ENCODE measurements at regions not wholly inside any gene's neighbourhood (a gene's known extent, or its start where the extent isn't known, plus 50 kb on each side); places are given as distances from the start of the nearest gene placed in this dataset.

GRCh38 chr5:118696076-118696475 is 292.3 kb downstream of the DTWD2 start:
- H3K27ac ChIP-seq (ENCODE audit: low read depth in 2 of 2, low read length in 1 of 2) = no peak overlapping the region
- H3K27me3 ChIP-seq (ENCODE audit: control insufficient read depth in 1 of 2, insufficient read depth in 2 of 2, low read length in 2 of 2) = no peaks in the 10 kb centered on the region
- H3K4me1 ChIP-seq (ENCODE audit: control insufficient read depth in 2 of 2, insufficient read depth in 2 of 2, low read length in 1 of 2) = no peaks in the 10 kb centered on the region
- H3K36me3 ChIP-seq (ENCODE audit: control insufficient read depth in 2 of 2, insufficient read depth in 2 of 2, low read length in 1 of 2) = no peaks in the 10 kb centered on the region
- WGBS, 2 donors = 77 to 89% methylated on average over 2 of the region's 2 CpGs
- H3K4me3 ChIP-seq (ENCODE audit: low read depth in 1 of 2, low read length in 2 of 2) = no peak overlapping the region
- no peaks in the 10 kb centered on the region for H3K9me3 ChIP-seq (ENCODE audit: control insufficient read depth in 2 of 2, insufficient read depth in 1 of 2, low read depth in 1 of 2, low read length in 1 of 2)

- WGBS, 2 donors = 47 to 56% methylated on average over 4 of the region's 4 CpGs
- no peak overlapping the region for H3K4me3 ChIP-seq (ENCODE audit: low read depth in 1 of 2, low read length in 2 of 2)
- no peak overlapping the region for H3K27ac ChIP-seq (ENCODE audit: low read depth in 2 of 2, low read length in 1 of 2)
- no peaks in the 10 kb centered on the region for H3K9me3 ChIP-seq (ENCODE audit: control insufficient read depth in 2 of 2, insufficient read depth in 1 of 2, low read depth in 1 of 2, low read length in 1 of 2)
- no peaks in the 10 kb centered on the region for H3K4me1 ChIP-seq (ENCODE audit: control insufficient read depth in 2 of 2, insufficient read depth in 2 of 2, low read length in 1 of 2)
- no peaks in the 10 kb centered on the region for H3K27me3 ChIP-seq (ENCODE audit: control insufficient read depth in 1 of 2, insufficient read depth in 2 of 2, low read length in 2 of 2)
- no peaks in the 10 kb centered on the region for H3K36me3 ChIP-seq (ENCODE audit: control insufficient read depth in 2 of 2, insufficient read depth in 2 of 2, low read length in 1 of 2)
These were observed 295.5 kb downstream of the DTWD2 start for GRCh38 chr5:118692811-118693342.

DNA sequence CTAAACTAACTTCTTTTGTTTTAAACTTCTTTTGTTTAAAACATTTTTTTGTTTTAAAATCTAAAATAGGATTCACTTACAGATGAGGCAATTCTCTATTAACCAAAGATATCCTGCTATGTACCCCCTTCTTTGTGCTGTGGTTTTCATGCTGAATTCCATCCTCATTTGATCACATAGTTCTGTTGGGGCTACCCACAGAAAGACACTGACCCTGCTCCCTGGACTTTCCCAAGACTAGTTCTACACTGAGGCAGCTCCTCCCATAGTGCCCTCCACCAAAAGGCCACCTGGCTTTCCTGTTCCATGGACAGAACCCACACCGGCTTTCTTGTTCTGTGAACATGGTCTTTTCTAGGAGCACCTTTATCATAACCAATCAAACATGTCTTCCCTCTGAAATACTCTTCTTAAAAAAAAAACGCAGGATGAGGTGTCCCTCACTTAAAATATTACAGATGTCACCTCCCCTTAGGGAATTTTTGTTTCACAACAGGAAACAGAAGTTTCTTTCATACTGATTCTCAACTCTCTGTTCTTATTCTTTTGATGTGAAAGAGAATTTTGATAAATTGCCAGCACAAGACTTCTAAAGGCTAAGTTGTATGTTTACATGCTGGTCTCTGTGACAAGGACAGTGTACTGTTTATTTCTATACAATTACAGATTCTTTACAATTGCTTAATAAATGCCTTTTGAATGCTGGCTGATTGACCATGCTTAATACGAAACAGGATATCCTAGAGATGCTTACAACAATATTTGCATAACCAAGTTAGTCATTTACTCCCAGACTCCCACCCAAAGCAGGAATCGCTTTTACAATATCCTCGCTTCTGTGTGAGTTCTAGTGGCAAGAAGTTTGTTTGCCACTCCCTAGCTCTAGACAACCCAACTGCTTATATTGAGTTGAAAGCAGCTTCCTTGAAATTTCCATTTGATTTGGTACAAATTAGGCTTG is 300.4 kb downstream of the DTWD2 start:
- Histone ChIP-seq H3K4me1 (ENCODE audit: control insufficient read depth in 2 of 2, insufficient read depth in 2 of 2, low read length in 1 of 2) (no peaks in the 10 kb centered on the region), H3K9me3 (ENCODE audit: control insufficient read depth in 2 of 2, insufficient read depth in 1 of 2, low read depth in 1 of 2, low read length in 1 of 2) (no peaks in the 10 kb centered on the region), H3K27ac (ENCODE audit: low read depth in 2 of 2, low read length in 1 of 2) (no peak overlapping the region), H3K27me3 (ENCODE audit: control insufficient read depth in 1 of 2, insufficient read depth in 2 of 2, low read length in 2 of 2) (no peaks in the 10 kb centered on the region), H3K4me3 (ENCODE audit: low read depth in 1 of 2, low read length in 2 of 2) (no peak overlapping the region), H3K36me3 (ENCODE audit: control insufficient read depth in 2 of 2, insufficient read depth in 2 of 2, low read length in 1 of 2) (no peaks in the 10 kb centered on the region)
- WGBS, 2 donors = 68 to 69% methylated on average over 5 of the region's 5 CpGs

GRCh38 chr5:118687100-118687499 is 301.2 kb downstream of the DTWD2 start:
- WGBS, 2 donors = 91 to 96% methylated on average over 1 of the region's 1 CpG
- H3K27me3 ChIP-seq (ENCODE audit: control insufficient read depth in 1 of 2, insufficient read depth in 2 of 2, low read length in 2 of 2) = no peaks in the 10 kb centered on the region
- no peak overlapping the region for H3K4me3 ChIP-seq (ENCODE audit: low read depth in 1 of 2, low read length in 2 of 2)

DNA sequence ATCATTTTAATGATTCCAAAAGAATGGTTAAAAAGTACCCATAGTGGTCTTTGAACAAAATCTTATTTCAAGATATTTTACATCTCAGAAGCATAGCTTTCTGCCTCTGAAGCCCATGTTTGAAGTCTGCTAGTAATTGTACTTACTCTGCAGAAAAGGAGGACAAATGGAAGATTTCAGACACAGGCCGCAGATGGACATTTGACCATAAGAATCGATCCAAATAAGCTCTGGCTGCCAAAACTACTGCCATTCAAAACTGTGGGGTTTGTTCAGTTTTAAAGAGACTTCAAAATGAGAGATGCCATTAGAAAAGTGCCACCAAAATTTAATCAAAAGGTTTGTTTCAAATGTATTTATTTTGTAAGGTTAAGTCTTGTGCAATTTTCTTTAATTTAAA is 306.7 kb downstream of the DTWD2 start:
- WGBS, 2 donors = 78 to 79% methylated on average over 2 of the region's 2 CpGs
- no peaks in the 10 kb centered on the region for H3K4me1 ChIP-seq (ENCODE audit: control insufficient read depth in 2 of 2, insufficient read depth in 2 of 2, low read length in 1 of 2)
- no peaks in the 10 kb centered on the region for H3K36me3 ChIP-seq (ENCODE audit: control insufficient read depth in 2 of 2, insufficient read depth in 2 of 2, low read length in 1 of 2)

More at GRCh38 chr5:118687100-118687499, 301.2 kb downstream of the DTWD2 start:
- Histone ChIP-seq H3K9me3 (ENCODE audit: control insufficient read depth in 2 of 2, insufficient read depth in 1 of 2, low read depth in 1 of 2, low read length in 1 of 2) (no peaks in the 10 kb centered on the region), H3K4me1 (ENCODE audit: control insufficient read depth in 2 of 2, insufficient read depth in 2 of 2, low read length in 1 of 2) (no peaks in the 10 kb centered on the region), H3K27ac (ENCODE audit: low read depth in 2 of 2, low read length in 1 of 2) (no peak overlapping the region), H3K36me3 (ENCODE audit: control insufficient read depth in 2 of 2, insufficient read depth in 2 of 2, low read length in 1 of 2) (no peaks in the 10 kb centered on the region)

DNA sequence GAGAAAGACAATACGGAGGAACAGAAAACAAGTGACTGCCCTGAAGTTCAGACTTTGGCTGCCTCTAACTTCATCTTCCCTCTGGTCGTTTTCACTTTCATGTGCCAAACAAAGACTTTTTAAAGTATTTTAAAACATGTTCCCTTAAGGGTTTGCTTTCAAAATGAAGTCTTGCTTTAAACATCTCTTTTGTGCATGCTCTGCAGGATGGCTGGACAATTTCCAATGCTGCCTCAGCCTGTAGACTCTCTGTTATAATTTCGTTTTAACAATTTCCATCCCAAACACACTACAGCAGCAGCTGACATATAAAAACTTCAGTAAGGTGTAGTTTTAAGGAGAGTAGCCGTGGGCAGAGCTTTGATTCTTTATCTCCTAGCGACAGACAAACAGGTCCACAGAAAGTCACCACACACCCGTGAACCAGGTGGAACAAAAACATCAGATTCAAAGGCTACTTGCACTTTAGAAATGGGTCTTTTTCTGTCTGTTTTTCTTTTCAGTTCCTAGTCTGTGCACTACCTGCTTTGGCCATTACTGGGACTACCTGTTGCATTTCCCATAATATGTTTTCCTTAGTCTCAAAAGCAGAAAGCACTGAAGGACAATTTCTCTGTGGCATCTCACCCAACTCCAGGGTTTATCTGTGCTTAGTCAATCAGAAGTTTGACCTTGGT is 308.9 kb downstream of the DTWD2 start:
- H3K27me3 ChIP-seq (ENCODE audit: control insufficient read depth in 1 of 2, insufficient read depth in 2 of 2, low read length in 2 of 2) = no peaks in the 10 kb centered on the region
- 34 to 36% methylated on average over 6 of the region's 6 CpGs for WGBS, 2 donors
- H3K4me1 ChIP-seq (ENCODE audit: control insufficient read depth in 2 of 2, insufficient read depth in 2 of 2, low read length in 1 of 2) = no peaks in the 10 kb centered on the region
- no peak overlapping the region for H3K27ac ChIP-seq (ENCODE audit: low read depth in 2 of 2, low read length in 1 of 2)
- H3K36me3 ChIP-seq (ENCODE audit: control insufficient read depth in 2 of 2, insufficient read depth in 2 of 2, low read length in 1 of 2) = no peaks in the 10 kb centered on the region
- no peak overlapping the region for H3K4me3 ChIP-seq (ENCODE audit: low read depth in 1 of 2, low read length in 2 of 2)
- no peaks in the 10 kb centered on the region for H3K9me3 ChIP-seq (ENCODE audit: control insufficient read depth in 2 of 2, insufficient read depth in 1 of 2, low read depth in 1 of 2, low read length in 1 of 2)

More for the DNA sequence above, 306.7 kb downstream of the DTWD2 start:
- Histone ChIP-seq H3K27ac (ENCODE audit: low read depth in 2 of 2, low read length in 1 of 2) (no peak overlapping the region), H3K9me3 (ENCODE audit: control insufficient read depth in 2 of 2, insufficient read depth in 1 of 2, low read depth in 1 of 2, low read length in 1 of 2) (no peaks in the 10 kb centered on the region), H3K27me3 (ENCODE audit: control insufficient read depth in 1 of 2, insufficient read depth in 2 of 2, low read length in 2 of 2) (no peaks in the 10 kb centered on the region), H3K4me3 (ENCODE audit: low read depth in 1 of 2, low read length in 2 of 2) (no peak overlapping the region)

DNA sequence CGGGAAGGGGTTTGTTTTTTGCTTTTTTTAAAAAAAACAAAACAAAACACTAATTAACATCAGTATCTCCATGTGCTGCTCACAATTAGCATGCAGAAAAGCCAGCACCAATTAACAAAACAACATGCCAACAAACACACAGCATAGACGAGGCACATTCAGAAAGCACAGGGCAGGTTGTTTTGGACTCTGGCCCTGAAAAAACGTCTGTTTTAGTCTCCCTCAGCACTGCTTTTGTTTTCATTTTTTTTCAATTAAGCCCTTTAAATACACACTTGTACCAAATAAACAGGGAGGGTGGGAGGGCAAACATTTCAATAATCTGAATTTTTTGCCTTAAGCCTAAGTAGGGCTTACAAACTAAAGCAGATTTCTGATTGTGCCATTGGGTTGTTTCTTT is 309.6 kb downstream of the DTWD2 start:
- 29 to 42% methylated on average over 3 of the region's 3 CpGs for WGBS, 2 donors
- no peak overlapping the region for H3K27ac ChIP-seq (ENCODE audit: low read depth in 2 of 2, low read length in 1 of 2)
- no peaks in the 10 kb centered on the region for H3K27me3 ChIP-seq (ENCODE audit: control insufficient read depth in 1 of 2, insufficient read depth in 2 of 2, low read length in 2 of 2)
- H3K9me3 ChIP-seq (ENCODE audit: control insufficient read depth in 2 of 2, insufficient read depth in 1 of 2, low read depth in 1 of 2, low read length in 1 of 2) = no peaks in the 10 kb centered on the region
- H3K36me3 ChIP-seq (ENCODE audit: control insufficient read depth in 2 of 2, insufficient read depth in 2 of 2, low read length in 1 of 2) = no peaks in the 10 kb centered on the region
- no peaks in the 10 kb centered on the region for H3K4me1 ChIP-seq (ENCODE audit: control insufficient read depth in 2 of 2, insufficient read depth in 2 of 2, low read length in 1 of 2)
- no peak overlapping the region for H3K4me3 ChIP-seq (ENCODE audit: low read depth in 1 of 2, low read length in 2 of 2)

GRCh38 chr5:118675247-118675646 is 313.1 kb downstream of the DTWD2 start:
- Histone ChIP-seq H3K4me1 (ENCODE audit: control insufficient read depth in 2 of 2, insufficient read depth in 2 of 2, low read length in 1 of 2) (no peaks in the 10 kb centered on the region), H3K36me3 (ENCODE audit: control insufficient read depth in 2 of 2, insufficient read depth in 2 of 2, low read length in 1 of 2) (no peaks in the 10 kb centered on the region), H3K9me3 (ENCODE audit: control insufficient read depth in 2 of 2, insufficient read depth in 1 of 2, low read depth in 1 of 2, low read length in 1 of 2) (no peaks in the 10 kb centered on the region), H3K27me3 (ENCODE audit: control insufficient read depth in 1 of 2, insufficient read depth in 2 of 2, low read length in 2 of 2) (no peaks in the 10 kb centered on the region), H3K4me3 (ENCODE audit: low read depth in 1 of 2, low read length in 2 of 2) (no peak overlapping the region), H3K27ac (ENCODE audit: low read depth in 2 of 2, low read length in 1 of 2) (no peak overlapping the region)
- WGBS, 2 donors = 54 to 68% methylated on average over 1 of the region's 1 CpG

DNA sequence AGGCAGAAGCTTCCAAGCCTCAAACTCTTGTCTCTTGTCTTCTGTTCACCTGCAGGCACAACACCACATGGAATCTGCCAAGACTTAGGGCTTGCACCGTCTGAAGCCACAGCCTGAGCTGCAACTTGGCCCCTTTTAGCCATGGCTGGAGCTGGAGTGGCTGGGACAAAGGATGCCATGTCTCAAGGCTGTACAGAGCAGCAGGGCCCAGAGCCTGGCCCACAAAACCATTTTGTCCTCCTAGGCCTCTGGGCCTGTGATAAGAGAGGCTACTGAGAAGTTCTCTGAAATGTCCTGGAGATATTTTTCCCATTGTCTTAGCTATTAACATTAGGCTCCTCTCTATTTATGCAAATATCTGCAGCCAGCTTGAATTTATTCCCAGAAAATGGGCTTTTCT is 330.8 kb downstream of the DTWD2 start:
- Histone ChIP-seq H3K36me3 (ENCODE audit: control insufficient read depth in 2 of 2, insufficient read depth in 2 of 2, low read length in 1 of 2) (no peaks in the 10 kb centered on the region), H3K4me1 (ENCODE audit: control insufficient read depth in 2 of 2, insufficient read depth in 2 of 2, low read length in 1 of 2) (no peaks in the 10 kb centered on the region), H3K27me3 (ENCODE audit: control insufficient read depth in 1 of 2, insufficient read depth in 2 of 2, low read length in 2 of 2) (no peaks in the 10 kb centered on the region), H3K9me3 (ENCODE audit: control insufficient read depth in 2 of 2, insufficient read depth in 1 of 2, low read depth in 1 of 2, low read length in 1 of 2) (peaks cover 6 to 7% of the 10 kb centered on the region in 2 donors), H3K4me3 (ENCODE audit: low read depth in 1 of 2, low read length in 2 of 2) (no peak overlapping the region), H3K27ac (ENCODE audit: low read depth in 2 of 2, low read length in 1 of 2) (no peak overlapping the region)
- 56 to 64% methylated on average over 1 of the region's 1 CpG for WGBS, 2 donors
